Endodermal cell (in vitro differentiated cells): ENCODE measurements at regions not wholly inside any gene's neighbourhood (a gene's known extent, or its start where the extent isn't known, plus 50 kb on each side); places are given as distances from the start of the nearest gene placed in this dataset.
A peak's percentile ranks its signal among the peaks of the same experiment; 100 is the strongest.

Source experiments
- DNase-seq: peaks from one replicate; pipeline ENCODE4 v3.0.0-alpha.2; 2017
- H3K27ac ChIP-seq: 2 replicates; pipeline ENCODE4 v1.5.1; 2013; ENCODE audit warnings: mild to moderate bottlenecking, low read depth, low read length, moderate library complexity
- H3K27me3 ChIP-seq: 2 replicates; pipeline ENCODE4 v1.6.1; 2013; ENCODE audit warnings: mild to moderate bottlenecking, low read length, moderate library complexity; ENCODE audit not compliant: insufficient read depth, control insufficient read depth, poor library complexity, severe bottlenecking
- H3K36me3 ChIP-seq: 2 replicates; pipeline ENCODE4 v1.7.0; 2013; ENCODE audit warnings: mild to moderate bottlenecking, low read length, moderate library complexity; ENCODE audit not compliant: control insufficient read depth, insufficient read depth
- H3K4me1 ChIP-seq: one replicate; pipeline ENCODE4 v1.7.0; 2013; ENCODE audit warnings: low read length; ENCODE audit not compliant: control insufficient read depth, insufficient read depth
- H3K4me3 ChIP-seq: 2 replicates; pipeline ENCODE4 v1.5.1; 2013; ENCODE audit warnings: mild to moderate bottlenecking, low read length, moderate library complexity
- H3K9ac ChIP-seq: 2 replicates; pipeline ENCODE4 v1.6.1; 2013; ENCODE audit warnings: mild to moderate bottlenecking, low read length, moderate library complexity; ENCODE audit not compliant: poor library complexity, severe bottlenecking; ENCODE audit errors: extremely low read depth
- H3K9me3 ChIP-seq: 2 replicates; pipeline ENCODE4 v1.6.1; 2013; ENCODE audit warnings: mild to moderate bottlenecking, low read length, moderate library complexity; ENCODE audit not compliant: control insufficient read depth
- H3K27ac Mint-ChIP-seq: 2 replicates; pipeline ENCODE4 v1.8.0; 2020; ENCODE audit warnings: mixed read lengths
- H3K27me3 Mint-ChIP-seq: 2 replicates; pipeline ENCODE4 v1.8.0; 2021; ENCODE audit warnings: mild to moderate bottlenecking, mixed read lengths; ENCODE audit not compliant: insufficient read depth
- H3K36me3 Mint-ChIP-seq: 2 replicates; pipeline ENCODE4 v1.8.0; 2020; ENCODE audit warnings: low read depth, mixed read lengths
- H3K4me1 Mint-ChIP-seq: 2 replicates; pipeline ENCODE4 v1.8.0; 2020; ENCODE audit warnings: mixed read lengths
- H3K4me3 Mint-ChIP-seq: 2 replicates; pipeline ENCODE4 v1.8.0; 2020; ENCODE audit warnings: mild to moderate bottlenecking, moderate library complexity, mixed read lengths
- H3K9me3 Mint-ChIP-seq: 2 replicates; pipeline ENCODE4 v1.8.0; 2020; ENCODE audit warnings: mild to moderate bottlenecking, mixed read lengths
- WGBS, 2 experiments: methylation state at CpG; one replicate each; pipeline versions ENCODE4 v1.1.5 to v1.1.7; 2013; ENCODE audit warnings: missing lambda C conversion rate in 2 of 2, mixed read lengths in 1 of 2; ENCODE audit not compliant: insufficient coverage in 1 of 2, insufficient read length in 1 of 2; 5-methylcytosine and 5-hydroxymethylcytosine counted together
- TF ChIP-seq, protein P1 (sequence below): fragments of 200-600 bp; sonication (generic); conservative IDR thresholded peaks from 2 replicates; pipeline ENCODE4 v1.5.0; 2021; ENCODE audit warnings: antibody characterized with exemption, mild to moderate bottlenecking

DNA sequence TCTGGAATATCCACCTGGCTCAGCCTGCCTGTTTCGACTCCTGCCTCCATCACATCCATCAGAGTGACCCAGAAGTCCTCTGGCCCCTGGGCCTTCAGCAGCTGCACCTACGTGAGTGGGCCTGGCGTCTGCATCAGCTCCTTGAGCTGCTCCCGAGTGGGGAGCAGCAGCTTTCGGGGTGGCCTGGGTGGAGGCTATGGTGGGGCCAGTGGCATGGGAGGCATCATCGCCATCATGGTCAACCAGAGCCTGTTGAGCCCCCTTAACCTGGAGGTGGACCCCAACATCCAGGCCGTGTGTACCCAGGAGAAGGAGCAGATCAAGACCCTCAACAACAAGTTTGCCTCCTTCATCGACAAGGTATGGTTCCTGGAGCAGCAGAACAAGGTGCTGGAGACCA is 83.0 kb downstream of the SEC61B start:
- Histone ChIP-seq H3K9me3 (no peaks in the 10 kb centered on the region), H3K27me3 (no peaks in the 10 kb centered on the region), H3K36me3 (no peaks in the 10 kb centered on the region), H3K4me1 (no peaks in the 10 kb centered on the region), H3K27ac (no peak overlapping the region), H3K4me3 (no peak overlapping the region), H3K9ac (no peak overlapping the region)
- WGBS, 2 experiments: 96 to 98% methylated on average over 6 to 8 of the region's 8 CpGs
- Mint-ChIP-seq H3K9me3 (no peaks in the 10 kb centered on the region), H3K4me3 (no peak overlapping the region), H3K27me3 (no peaks in the 10 kb centered on the region), H3K4me1 (peaks cover 8% of the 10 kb centered on the region), H3K27ac (no peak overlapping the region), H3K36me3 (no peaks in the 10 kb centered on the region)
- TF ChIP-seq, protein P1, sequence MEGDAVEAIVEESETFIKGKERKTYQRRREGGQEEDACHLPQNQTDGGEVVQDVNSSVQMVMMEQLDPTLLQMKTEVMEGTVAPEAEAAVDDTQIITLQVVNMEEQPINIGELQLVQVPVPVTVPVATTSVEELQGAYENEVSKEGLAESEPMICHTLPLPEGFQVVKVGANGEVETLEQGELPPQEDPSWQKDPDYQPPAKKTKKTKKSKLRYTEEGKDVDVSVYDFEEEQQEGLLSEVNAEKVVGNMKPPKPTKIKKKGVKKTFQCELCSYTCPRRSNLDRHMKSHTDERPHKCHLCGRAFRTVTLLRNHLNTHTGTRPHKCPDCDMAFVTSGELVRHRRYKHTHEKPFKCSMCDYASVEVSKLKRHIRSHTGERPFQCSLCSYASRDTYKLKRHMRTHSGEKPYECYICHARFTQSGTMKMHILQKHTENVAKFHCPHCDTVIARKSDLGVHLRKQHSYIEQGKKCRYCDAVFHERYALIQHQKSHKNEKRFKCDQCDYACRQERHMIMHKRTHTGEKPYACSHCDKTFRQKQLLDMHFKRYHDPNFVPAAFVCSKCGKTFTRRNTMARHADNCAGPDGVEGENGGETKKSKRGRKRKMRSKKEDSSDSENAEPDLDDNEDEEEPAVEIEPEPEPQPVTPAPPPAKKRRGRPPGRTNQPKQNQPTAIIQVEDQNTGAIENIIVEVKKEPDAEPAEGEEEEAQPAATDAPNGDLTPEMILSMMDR: no peak
- peak; percentile 16 for DNase-seq

DNA sequence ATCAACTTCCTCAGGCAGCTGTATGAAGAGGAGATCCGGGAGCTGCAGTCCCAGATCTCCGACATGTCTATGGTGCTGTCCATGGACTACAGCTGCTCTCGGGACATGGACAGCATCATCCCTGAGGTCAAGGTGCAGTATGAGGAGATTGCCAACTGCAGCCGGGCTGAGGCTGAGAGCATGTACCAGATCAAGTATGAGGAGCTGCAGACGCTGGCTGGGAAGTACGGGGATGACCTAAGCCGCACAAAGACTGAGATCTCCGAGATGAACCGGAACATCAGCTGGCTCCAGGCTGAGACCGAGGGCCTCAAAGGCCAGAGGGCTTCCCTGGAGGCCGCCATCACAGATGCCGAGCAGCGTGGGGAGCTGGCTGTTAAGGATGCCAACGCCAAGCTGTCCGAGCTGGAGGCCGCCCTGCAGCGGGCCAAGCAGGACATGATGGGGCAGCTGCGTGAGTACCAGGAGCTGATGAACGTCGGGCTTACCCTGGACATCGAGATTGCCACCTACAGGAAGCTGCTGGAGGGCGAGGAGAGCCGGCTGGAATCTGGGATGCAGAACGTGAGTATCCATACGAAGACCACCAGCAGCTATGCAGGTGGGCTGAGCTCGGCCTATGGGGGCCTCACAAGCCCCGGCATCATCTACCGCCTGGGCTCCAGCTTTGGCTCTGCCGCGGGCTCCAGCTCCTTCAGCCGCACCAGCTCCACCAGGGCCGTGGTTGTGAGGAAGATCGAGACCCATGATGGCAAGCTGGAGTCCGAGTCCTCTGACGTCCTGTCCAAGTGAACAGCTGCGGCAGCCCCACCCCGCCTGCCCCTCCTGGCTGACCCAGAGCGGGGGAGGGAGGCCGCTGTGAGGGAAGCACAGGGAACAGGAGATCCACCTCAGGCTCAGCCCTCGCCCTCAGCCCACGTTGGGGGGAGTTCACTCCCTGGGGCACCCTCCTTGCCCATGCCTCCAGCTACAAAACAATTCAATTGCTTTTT is 84.0 kb downstream of the SEC61B start:
- no peak overlapping the region for H3K4me3 Mint-ChIP-seq
- H3K27me3 Mint-ChIP-seq: no peaks in the 10 kb centered on the region
- H3K27ac ChIP-seq: no peak overlapping the region
- H3K4me3 ChIP-seq: no peak overlapping the region
- no peak overlapping the region for H3K9ac ChIP-seq
- H3K9me3 Mint-ChIP-seq: no peaks in the 10 kb centered on the region
- TF ChIP-seq, protein P1: no peak
- H3K36me3 Mint-ChIP-seq: no peaks in the 10 kb centered on the region
- no peaks in the 10 kb centered on the region for H3K9me3 ChIP-seq
- no peaks in the 10 kb centered on the region for H3K27me3 ChIP-seq
- DNase-seq: peak; percentile 36
- H3K4me1 ChIP-seq: no peaks in the 10 kb centered on the region
- 95% methylated on average over 30 to 41 of the region's 41 CpGs for WGBS, 2 experiments
- H3K4me1 Mint-ChIP-seq: peaks cover 5% of the 10 kb centered on the region
- H3K36me3 ChIP-seq: no peaks in the 10 kb centered on the region
- no peak overlapping the region for H3K27ac Mint-ChIP-seq

DNA sequence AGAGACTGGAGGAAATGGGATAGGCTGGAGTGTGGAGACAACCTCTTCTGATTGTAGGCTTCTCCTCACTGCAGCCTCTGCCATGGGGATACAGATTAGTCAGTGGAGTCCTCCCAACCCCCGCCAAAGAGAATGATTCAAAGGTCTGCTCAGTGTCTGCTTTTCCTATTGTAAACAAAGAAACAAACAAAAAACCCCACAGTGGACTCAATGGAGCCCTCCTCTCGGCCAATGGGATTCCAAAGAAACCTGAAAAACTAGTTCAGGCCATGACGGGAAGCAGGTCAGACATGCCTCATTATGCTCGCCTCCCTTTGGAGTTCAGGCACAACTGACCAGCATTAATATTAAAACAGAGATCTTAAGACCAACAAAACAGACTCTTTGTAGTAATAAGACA is 85.8 kb downstream of the SEC61B start:
- WGBS, 2 experiments: 69 to 100% methylated on average over 1 to 4 of the region's 4 CpGs
- no peak overlapping the region for H3K27ac ChIP-seq
- H3K4me3 ChIP-seq: no peak overlapping the region
- H3K27me3 ChIP-seq: no peaks in the 10 kb centered on the region
- no peaks in the 10 kb centered on the region for H3K36me3 Mint-ChIP-seq
- no peak overlapping the region for H3K27ac Mint-ChIP-seq
- no peaks in the 10 kb centered on the region for H3K27me3 Mint-ChIP-seq
- no peaks in the 10 kb centered on the region for H3K4me1 ChIP-seq
- TF ChIP-seq, protein P1: no peak
- H3K4me1 Mint-ChIP-seq: peaks cover 5% of the 10 kb centered on the region
- no peaks in the 10 kb centered on the region for H3K36me3 ChIP-seq
- no peaks in the 10 kb centered on the region for H3K9me3 ChIP-seq
- peak; percentile 49 for DNase-seq
- H3K9me3 Mint-ChIP-seq: no peaks in the 10 kb centered on the region
- H3K4me3 Mint-ChIP-seq: no peak overlapping the region
- no peak overlapping the region for H3K9ac ChIP-seq
